ENCODE measurements at regions not wholly inside any gene's neighbourhood (a gene's known extent, or its start where the extent isn't known, plus 50 kb on each side); places are given as distances from the start of the nearest gene placed in this dataset.

- TF ChIP-seq POLR2A (IDR thresholded peaks at IDR 0.05; ENCODE audit: low read length) (no peak), GATA1 (IDR thresholded peaks at IDR 0.05; ENCODE audit: low read depth, low read length) (no peak)
These were observed 202.4 kb upstream of the RGMA start for GRCh38 chr15:93291380-93291779.

Data from erythroblast (primary cell).